ENCODE measurements at regions not wholly inside any gene's neighbourhood (a gene's known extent, or its start where the extent isn't known, plus 50 kb on each side); places are given as distances from the start of the nearest gene placed in this dataset.

DNA sequence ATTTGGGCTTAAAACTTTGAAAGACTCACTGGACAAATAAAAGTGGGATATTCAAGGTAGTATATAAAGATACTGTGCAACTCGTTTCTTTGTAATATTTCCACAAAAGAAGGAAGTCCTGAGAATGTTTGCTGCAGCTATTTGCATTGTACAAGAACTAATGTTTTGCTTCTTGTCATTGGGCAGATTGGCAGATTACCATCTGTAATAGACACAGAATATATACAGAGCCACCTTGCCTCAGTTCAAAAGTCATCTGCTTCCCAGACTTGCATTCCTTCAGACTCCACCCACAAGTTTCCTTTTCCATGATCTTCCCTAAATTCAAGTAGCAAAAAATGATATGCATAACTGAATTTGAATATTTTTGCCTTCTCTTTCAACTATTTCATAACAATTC, 145.1 kb downstream of the EFNB2 start:
- TF ChIP-seq, protein P1, sequence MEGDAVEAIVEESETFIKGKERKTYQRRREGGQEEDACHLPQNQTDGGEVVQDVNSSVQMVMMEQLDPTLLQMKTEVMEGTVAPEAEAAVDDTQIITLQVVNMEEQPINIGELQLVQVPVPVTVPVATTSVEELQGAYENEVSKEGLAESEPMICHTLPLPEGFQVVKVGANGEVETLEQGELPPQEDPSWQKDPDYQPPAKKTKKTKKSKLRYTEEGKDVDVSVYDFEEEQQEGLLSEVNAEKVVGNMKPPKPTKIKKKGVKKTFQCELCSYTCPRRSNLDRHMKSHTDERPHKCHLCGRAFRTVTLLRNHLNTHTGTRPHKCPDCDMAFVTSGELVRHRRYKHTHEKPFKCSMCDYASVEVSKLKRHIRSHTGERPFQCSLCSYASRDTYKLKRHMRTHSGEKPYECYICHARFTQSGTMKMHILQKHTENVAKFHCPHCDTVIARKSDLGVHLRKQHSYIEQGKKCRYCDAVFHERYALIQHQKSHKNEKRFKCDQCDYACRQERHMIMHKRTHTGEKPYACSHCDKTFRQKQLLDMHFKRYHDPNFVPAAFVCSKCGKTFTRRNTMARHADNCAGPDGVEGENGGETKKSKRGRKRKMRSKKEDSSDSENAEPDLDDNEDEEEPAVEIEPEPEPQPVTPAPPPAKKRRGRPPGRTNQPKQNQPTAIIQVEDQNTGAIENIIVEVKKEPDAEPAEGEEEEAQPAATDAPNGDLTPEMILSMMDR (IDR thresholded peaks at IDR 0.05) = no peak
- TF ChIP-seq POLR2A (IDR thresholded peaks at IDR 0.05) (no peak), POLR2AphosphoS5 (IDR thresholded peaks at IDR 0.05) (no peak), EP300 (IDR thresholded peaks at IDR 0.05) (no peak)

Data from gastroesophageal sphincter (tissue), 3 donors.